Choroid plexus epithelial cell (primary cell): ENCODE measurements at regions not wholly inside any gene's neighbourhood (a gene's known extent, or its start where the extent isn't known, plus 50 kb on each side); places are given as distances from the start of the nearest gene placed in this dataset.

Source experiments
- DNase-seq: peaks from one replicate; pipeline ENCODE4 v3.0.0-alpha.2; 2010; ENCODE audit warnings: low read depth
- H3K4me3 ChIP-seq: 2 replicates; pipeline ENCODE4 v1.5.1; 2011; ENCODE audit warnings: low read depth, mild to moderate bottlenecking, control low read depth, low read length, moderate library complexity
- CTCF ChIP-seq: conservative IDR thresholded peaks from 2 replicates; pipeline ENCODE4 v1.5.1; 2011; ENCODE audit warnings: low read depth, mild to moderate bottlenecking, control low read depth, inconsistent platforms, low read length, moderate library complexity

DNA sequence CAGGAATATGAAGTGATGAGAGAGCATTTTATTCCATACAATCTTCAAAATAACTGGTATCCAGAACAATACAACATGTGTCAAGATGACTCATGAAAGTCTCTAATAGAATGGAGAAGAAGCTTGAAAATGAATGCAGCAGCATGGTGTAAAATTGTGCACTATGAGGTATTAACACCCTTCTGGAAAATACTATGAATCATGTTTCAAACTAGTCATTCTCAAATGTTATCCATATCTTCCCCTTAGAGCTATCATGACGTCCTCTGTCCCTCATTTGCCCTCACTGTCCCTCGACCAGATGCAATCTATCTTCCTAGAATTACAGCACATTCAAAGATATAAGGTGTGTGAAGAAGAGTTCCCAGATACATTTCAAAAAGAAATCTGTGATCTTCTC, 198.2 kb downstream of the NECTIN3 start:
- H3K4me3 ChIP-seq = no peak overlapping the region
- no peak for TF ChIP-seq CTCF
- no peak for DNase-seq

GRCh38 chr3:111277226-111277625, 205.6 kb downstream of the NECTIN3 start:
- no peak overlapping the region for H3K4me3 ChIP-seq
- peak; percentile 60 for TF ChIP-seq CTCF
- DNase-seq = peak; percentile 77

DNA sequence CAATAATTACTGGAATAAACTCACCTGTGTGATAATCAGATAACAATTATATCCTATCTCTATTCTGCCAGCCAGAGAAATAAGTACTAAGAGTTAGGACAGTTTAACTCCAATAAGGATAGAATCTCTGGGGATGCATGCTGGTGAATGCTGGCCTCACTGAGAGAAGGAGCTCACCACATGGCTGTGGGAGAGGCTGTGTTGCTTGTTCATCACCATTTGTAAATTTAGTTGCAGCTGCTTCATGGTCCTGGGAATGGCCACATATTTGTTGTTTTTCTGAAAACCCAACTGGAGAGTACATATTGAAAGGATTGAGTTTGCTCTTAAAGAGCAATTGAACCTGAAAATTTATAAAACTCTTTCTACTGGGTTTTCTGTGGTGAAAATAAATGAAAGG, 207.3 kb downstream of the NECTIN3 start:
- no peak for DNase-seq
- TF ChIP-seq CTCF = no peak
- no peak overlapping the region for H3K4me3 ChIP-seq

DNA sequence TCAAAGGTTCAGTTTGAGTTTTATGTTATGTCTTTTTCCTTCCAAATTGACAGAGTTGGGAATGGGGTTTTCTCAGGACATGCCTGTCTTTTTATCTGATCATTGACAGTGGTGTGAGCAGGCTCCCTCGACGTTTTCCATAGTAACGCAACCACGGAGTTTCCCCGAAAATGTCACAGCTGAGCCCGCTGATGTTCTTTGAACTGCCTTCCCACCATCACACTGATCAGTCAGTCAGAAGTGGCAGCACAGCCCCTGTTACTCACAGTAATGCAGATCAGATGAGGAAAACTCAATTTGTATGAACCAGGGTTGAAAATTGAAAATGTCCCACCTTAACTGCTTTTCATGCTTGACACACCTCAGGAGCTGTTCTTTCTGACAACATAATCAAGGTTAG, 210.4 kb downstream of the NECTIN3 start:
- TF ChIP-seq CTCF = no peak
- no peak overlapping the region for H3K4me3 ChIP-seq
- DNase-seq = no peak

- H3K4me3 ChIP-seq = no peak overlapping the region
- no peak for DNase-seq
- TF ChIP-seq CTCF = no peak
These were observed 211.5 kb downstream of the NECTIN3 start for GRCh38 chr3:111283165-111283564.

- TF ChIP-seq CTCF = no peak
- no peak overlapping the region for H3K4me3 ChIP-seq
- DNase-seq = no peak
These were observed 213.0 kb downstream of the NECTIN3 start for GRCh38 chr3:111284503-111285183.

GRCh38 chr3:111285184-111285538, 213.5 kb downstream of the NECTIN3 start:
- no peak for TF ChIP-seq CTCF
- no peak overlapping the region for H3K4me3 ChIP-seq
- no peak for DNase-seq
